Right kidney (tissue), 1 donor: ENCODE measurements at regions not wholly inside any gene's neighbourhood (a gene's known extent, or its start where the extent isn't known, plus 50 kb on each side); places are given as distances from the start of the nearest gene placed in this dataset.
A peak's percentile ranks its signal among the peaks of the same experiment; 100 is the strongest.

Experiments
- DNase-seq: peaks from one replicate; pipeline ENCODE4 v3.0.0-alpha.2; 2016

- no peak for DNase-seq
Observed at GRCh38 chr12:43179486-43179885, 372.5 kb downstream of the ADAMTS20 start.

GRCh38 chr12:43177276-43177675 lies 374.7 kb downstream of the ADAMTS20 start:
- no peak for DNase-seq

DNA sequence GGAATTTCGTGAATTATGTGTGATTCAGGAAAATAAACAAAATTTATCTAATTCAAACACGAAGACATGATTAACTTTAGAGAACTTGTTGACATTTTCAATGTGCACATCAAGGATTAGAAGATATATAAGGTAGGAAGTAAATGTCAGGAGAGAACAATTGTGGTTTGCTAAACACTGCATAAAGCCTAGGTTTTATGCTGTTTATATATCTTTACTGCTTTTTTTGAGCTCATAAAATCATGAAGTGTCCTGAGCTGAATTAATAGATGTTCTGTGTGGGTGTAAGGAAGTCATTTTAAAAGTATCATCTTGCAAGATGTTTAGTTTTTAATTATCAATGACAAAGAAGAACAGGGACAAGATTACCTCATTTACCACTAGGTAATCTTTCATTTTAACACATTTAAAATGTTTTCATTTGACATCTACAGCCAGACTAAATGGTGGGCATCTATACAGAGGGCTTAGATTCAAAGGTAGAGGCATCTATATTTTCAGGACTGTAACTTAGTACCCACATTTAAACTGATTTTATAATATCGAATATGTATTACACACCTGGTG lies 382.8 kb downstream of the ADAMTS20 start:
- DNase-seq, result no peak

GRCh38 chr12:43167691-43168090 lies 384.3 kb downstream of the ADAMTS20 start:
- DNase-seq, result no peak

GRCh38 chr12:43165351-43165750 lies 386.7 kb downstream of the ADAMTS20 start:
- DNase-seq, result no peak

DNA sequence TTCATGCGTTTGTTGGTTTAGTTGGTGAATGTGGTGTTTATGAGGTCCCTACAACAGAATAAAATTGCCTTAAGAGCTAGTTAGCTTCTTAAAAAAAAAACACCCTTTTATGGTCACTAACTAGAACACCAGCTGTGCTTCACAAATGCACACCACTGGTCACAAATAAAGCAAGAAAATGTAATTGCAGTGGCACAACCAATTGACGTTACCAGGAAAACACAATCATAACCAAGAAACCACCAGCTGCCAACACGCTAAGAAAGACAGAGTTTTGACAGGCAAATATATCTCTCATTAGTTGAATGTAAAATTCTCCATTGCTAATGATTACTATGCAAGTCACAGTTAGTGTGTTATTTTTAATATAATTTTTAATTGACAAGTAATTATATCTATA lies 389.9 kb downstream of the ADAMTS20 start:
- DNase-seq, result no peak

- no peak for DNase-seq
Observed at GRCh38 chr12:43159506-43159905, 392.5 kb downstream of the ADAMTS20 start.

GRCh38 chr12:43158126-43158525 lies 393.9 kb downstream of the ADAMTS20 start:
- no peak for DNase-seq

- no peak for DNase-seq
Observed at GRCh38 chr12:43155376-43155775, 396.6 kb downstream of the ADAMTS20 start.

DNA sequence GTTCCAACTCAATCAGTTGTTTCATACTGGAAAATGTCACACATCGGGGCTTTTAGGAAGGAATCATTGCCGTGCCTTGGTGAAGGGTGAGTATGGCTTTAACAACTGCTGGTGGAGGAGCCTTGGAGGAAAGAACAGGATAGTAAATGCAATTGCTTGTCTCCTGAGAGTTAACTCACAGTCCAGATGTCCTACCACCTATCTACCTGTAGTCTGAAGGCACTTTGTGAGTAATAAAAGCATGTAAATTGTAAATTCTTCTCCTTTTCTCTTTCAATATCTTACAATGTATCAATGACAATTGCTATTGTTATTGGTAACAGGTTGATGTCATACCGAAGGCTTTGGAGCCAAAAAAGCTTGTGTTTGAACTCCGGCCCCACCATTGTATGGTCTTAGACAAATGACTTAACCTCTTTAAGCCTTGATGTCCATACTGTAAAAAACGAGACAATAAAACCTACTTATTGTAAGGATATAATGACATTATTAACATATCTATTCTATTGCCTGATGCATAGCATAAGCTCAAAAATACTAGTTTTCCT lies 397.4 kb downstream of the ADAMTS20 start:
- DNase-seq, result no peak

DNA sequence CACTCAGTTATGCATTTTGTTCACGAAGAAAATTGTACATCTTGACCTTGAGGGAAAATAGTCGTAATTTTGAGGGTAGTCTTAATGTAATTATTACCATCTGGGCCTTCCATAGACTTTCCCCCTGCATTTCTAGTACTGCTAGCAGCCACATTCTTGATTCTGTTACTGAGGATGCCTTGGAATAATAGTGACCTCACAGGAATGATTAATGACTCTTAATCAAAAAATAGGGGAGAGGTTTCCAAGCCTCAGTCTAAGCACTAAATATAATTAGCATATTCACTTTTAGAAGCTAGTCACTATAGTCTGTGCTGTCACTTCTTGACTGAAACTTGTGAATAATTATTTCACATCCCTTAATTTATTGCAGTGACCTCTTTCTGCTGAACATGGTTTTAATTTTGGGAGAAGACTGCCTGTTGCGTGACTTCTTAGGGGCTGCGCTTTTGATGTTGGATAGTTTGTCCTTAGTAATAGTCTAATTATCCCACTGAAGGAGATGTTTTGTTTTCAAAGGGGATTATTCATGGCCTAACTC lies 400.5 kb downstream of the ADAMTS20 start:
- DNase-seq, result peak; percentile 12

DNA sequence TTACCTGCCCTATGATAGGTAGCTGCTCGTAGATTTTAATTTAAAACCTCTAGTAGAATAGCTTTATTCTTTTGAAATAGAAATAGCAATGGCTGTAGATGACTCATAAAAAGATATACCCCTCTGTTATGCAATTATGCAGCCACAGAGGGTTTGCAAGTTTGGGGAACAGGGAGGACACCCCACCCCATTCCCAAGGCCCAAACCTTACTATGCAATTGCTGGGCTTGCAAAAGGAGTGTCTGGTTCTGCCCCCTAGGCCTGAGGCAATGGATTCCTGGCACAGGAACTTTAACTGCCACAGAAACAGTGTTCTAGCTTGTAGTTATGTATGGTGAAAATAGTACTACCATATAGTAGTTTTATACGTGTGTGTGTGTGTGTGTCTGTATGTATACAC lies 403.3 kb downstream of the ADAMTS20 start:
- no peak for DNase-seq

DNA sequence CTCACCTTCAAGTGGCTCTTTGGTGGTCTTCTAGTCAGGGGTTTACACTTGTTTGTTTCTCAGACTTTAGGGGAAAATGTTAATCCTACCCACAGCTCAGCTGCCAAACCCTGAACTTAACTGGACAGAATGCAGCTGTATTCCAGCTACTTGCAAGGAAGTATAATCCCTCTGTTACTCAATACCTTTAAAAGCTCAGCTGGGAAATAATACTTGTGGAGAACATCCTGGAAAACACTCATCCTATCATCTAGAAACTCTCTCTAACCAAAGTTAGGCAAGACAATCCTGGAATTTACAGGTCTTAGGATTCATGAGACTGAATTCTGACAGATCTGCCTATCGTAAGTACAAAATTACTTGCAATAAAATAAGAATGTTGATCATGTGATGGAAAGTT lies 404.1 kb downstream of the ADAMTS20 start:
- no peak for DNase-seq

DNA sequence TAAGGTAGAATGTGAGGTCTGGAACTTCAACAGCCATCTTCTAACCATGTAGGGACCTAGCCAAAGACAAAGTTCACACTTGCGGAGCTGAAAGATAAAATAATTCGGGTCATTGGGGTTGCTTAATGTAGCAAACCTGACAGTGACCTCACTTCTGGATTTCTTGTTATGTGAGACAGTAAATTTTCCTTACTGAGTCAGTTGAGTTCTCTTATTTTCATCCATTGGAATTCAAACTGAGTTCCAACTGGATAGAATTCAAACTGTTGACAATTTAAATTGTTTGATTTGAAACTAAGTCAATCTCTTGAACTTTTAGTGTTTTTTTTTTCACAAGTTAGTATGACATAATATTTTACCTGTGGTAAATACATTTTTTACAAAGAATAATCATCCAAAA lies 406.5 kb downstream of the ADAMTS20 start:
- no peak for DNase-seq

- DNase-seq, result no peak
Observed at GRCh38 chr12:43143278-43143677, 408.7 kb downstream of the ADAMTS20 start.

DNA sequence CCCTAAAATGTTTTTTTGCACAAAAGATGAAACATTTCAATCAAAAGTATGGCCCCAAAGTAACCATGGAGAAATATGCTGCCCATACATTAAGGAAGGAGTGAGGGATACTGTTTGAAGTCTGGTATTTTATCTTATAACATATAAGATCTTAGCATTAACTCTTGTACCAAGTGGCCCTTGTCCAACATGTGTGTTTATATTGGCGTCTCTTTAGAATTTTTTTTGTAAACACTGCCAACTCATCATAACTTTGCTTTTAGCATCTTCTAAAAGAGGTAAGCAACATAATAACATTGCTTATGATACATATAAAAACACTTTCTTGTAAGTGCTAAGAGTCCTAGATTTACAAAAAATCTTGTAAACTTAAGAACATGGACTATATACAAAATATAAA lies 419.7 kb downstream of the ADAMTS20 start:
- DNase-seq, result no peak

DNA sequence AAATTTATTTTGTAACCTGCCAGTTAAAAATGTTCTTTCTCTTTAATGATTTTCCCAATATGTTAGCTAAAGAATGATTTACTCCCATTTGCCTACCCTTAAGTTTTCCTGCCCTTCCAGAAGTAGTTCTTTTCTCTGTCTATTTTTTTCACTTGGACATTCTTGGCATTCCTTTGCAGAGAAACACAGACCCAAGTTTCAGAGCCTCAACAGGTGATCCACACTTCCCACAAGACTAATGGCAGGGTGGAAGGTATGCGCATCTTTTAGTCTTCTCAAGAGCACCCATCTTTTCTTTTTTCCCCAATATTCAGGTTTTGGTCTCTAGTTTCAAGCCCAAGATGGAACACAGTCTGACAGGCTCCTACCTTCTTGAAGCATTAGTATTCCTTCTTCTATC lies 420.7 kb downstream of the ADAMTS20 start:
- DNase-seq, result no peak

DNA sequence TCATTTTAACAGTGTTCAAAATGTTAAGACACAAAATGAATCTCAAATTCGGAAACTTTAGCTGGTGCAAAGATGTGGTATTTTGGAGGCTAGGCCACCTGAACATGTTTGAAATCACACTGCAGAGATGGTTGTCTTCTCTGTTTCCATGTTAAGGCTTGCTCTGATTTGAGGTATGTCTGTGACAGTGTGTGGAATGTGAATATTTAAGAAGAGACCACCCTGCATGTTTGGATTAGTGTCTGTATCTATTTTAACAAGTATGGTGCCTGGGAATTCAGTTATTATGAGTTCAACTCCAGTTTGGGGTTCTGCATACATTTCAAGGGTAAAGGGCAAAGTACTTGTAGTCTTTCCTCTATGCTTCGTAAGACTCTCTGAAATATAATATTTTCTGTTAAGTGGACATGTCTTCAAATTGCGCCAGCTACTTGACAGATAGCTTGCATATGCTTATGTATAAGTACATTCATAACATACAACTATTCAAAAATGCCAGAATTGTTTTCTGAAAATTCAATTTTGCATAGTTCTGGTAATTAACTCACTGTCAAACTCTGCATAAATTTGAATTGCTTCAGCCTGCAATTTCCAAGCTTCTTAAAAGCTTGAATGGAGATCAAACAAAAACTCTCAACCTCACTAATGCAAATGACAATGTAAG lies 424.0 kb downstream of the ADAMTS20 start:
- no peak for DNase-seq

DNA sequence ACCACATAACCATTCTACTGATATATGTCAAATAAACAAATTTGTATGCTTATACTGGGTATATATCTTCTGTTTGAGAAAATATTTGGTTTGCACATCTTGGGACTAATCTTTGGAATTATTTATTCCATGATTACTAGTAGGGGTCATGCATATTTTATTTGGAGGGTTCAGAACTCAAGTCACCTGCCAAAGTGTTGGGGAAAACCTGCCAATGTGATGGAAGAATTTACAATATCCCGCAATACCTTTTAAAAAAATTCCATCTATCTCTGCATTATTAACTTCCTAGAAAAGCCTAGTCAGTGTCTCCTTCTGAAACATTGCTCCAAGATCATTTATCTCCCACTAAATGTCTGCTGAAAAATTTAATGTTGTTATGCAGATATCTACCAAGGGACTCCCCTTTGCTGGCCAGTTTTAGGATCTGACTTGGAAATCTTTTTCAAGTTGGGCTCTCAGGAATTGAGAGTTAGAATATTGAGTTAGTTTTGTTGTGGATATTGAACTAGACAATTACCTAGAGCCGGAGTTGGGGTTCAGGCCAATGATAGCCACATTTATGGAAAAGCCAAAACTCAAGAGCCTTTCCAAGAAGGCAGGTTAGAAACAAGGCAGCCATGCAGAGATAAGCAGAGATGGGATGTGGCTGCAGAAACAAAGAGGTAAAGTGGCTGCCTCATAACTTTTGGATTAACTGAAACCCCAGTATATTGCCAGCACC lies 425.2 kb downstream of the ADAMTS20 start:
- no peak for DNase-seq

DNA sequence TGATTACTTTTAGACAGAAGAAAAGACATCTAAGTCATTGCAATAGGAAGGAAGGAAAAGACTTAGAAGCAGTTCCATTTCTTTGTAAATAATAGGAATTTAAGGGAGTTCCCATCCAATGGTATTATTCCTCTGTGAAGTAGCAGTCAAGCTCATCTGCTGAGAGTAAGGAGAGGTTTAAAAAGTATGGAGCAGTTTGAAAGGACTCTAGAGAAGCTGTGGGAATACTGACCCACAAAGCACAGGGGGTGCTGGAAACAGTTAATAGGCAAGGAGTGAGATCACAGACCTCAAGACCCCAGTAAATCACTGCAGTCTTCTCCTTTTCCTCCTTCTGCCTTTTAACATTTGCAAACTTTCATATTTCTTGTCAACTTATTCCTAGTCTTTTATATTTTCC lies 428.5 kb downstream of the ADAMTS20 start:
- no peak for DNase-seq

DNA sequence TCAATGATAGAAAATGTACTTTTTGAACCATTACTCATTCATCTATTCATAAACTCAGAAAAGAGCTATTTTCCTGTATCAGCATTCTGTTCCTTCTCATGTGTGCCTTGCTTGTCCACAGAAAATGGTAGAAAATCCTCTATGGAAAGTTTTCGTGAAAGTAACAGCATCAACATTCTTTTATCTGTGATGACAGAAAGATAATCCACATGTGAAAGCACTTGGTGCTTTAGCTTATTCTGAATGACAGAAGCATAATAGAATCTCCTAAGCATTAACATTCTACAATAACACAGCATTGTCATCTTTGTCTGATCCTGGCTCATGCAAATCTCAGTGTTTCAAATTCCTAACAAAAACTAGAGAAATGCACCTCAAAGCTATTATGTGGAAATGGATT lies 431.9 kb downstream of the ADAMTS20 start:
- DNase-seq, result no peak

GRCh38 chr12:43118881-43119280 lies 433.1 kb downstream of the ADAMTS20 start:
- DNase-seq, result no peak

DNA sequence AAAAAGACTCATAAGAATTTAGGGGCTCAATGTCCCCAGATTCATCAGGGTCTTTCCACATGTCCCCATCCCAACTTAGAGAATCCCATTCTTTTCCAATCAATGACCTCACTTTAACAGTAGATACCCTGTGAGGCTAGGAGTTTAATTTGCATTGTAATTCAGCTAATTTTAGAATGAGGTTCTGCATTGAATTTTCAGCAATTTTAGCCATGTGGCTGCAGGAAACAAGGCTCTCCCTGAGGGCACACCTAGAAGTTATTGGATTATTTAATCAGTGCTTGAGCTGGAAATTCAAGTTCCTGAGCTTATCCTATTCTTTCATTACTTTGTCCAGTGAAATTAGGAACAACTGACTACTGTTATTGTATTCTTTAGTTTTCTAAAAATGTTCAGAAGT lies 433.8 kb downstream of the ADAMTS20 start:
- DNase-seq, result no peak
